Suprapubic skin (tissue), 4 donors: ENCODE measurements at regions not wholly inside any gene's neighbourhood (a gene's known extent, or its start where the extent isn't known, plus 50 kb on each side); places are given as distances from the start of the nearest gene placed in this dataset.

Source experiments
- DNase-seq, 2 donors: peaks; one replicate each; pipeline ENCODE4 v3.0.0-alpha.2; 2019; ENCODE audit warnings: low spot score in 2 of 2
- H3K27ac ChIP-seq: fragments of 200-600 bp; sonication (generic); one replicate; pipeline ENCODE4 v1.5.1; 2019
- H3K27me3 ChIP-seq: fragments of 200-600 bp; sonication (generic); one replicate; pipeline ENCODE4 v1.5.1; 2019
- H3K36me3 ChIP-seq: fragments of 200-600 bp; sonication (generic); one replicate; pipeline ENCODE4 v1.5.1; 2019
- H3K4me1 ChIP-seq: fragments of 200-600 bp; sonication (generic); one replicate; pipeline ENCODE4 v1.5.1; 2019
- H3K4me3 ChIP-seq: fragments of 200-600 bp; sonication (generic); one replicate; pipeline ENCODE4 v1.5.1; 2019; ENCODE audit warnings: mild to moderate bottlenecking
- H3K9me3 ChIP-seq: fragments of 200-600 bp; sonication (generic); one replicate; pipeline ENCODE4 v1.5.1; 2019
- EP300 ChIP-seq: sonication (generic); formaldehyde crosslinking; IDR thresholded peaks from one replicate; pipeline ENCODE4 v1.6.1; 2017; ENCODE audit warnings: antibody characterized with exemption
- POLR2A ChIP-seq, 2 donors: fragments of 450-650 bp; IDR thresholded peaks; one replicate each; pipeline ENCODE4 v1.6.1; 2017; ENCODE audit warnings: antibody characterized with exemption in 2 of 2, mild to moderate bottlenecking in 2 of 2, moderate library complexity in 2 of 2
- POLR2AphosphoS5 ChIP-seq, 3 donors: sonication (generic); formaldehyde crosslinking; IDR thresholded peaks; one replicate each; pipeline ENCODE4 v1.6.1; 2017; ENCODE audit warnings: antibody characterized with exemption in 3 of 3
- WGBS: methylation state at CpG from one replicate; pipeline ENCODE4 v1.1.5; 2018; 5-methylcytosine and 5-hydroxymethylcytosine counted together
- TF ChIP-seq, protein P1 (sequence below), 2 donors: fragments of 200-600 bp in 1 of 2; fragments of 450-650 bp in 1 of 2; sonication (generic) in 1 of 2; IDR thresholded peaks; one replicate each; pipeline ENCODE4 v1.5.1; 2016 to 2019; ENCODE audit warnings: antibody characterized with exemption in 2 of 2, mild to moderate bottlenecking in 1 of 2, moderate library complexity in 1 of 2

DNA sequence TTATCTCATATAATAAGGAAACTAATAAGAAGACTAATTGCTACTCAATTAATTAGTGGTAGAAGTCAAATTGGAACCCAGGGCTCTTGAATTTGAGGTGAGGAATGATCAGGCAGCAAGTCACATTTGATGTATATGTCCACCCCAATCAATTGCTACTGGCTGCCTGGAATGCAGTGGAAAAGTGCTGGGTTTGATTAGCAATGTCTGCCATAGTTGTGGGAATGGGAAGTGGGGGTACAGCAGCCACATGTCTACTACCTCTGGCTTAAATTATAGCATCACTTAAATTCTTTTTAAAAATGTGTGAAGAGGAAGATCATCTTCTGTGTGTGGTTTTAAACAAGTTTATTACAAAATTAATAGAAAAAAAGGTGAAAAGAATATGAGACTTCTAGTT is 50.8 kb upstream of the NAV2 start:
- no peak for DNase-seq
- Histone ChIP-seq H3K27ac (no peak overlapping the region), H3K36me3 (no peaks in the 10 kb centered on the region), H3K27me3 (no peaks in the 10 kb centered on the region), H3K9me3 (no peaks in the 10 kb centered on the region), H3K4me1 (peaks cover 8% of the 10 kb centered on the region), H3K4me3 (no peak overlapping the region)
- no peak for TF ChIP-seq EP300
- TF ChIP-seq, protein P1, sequence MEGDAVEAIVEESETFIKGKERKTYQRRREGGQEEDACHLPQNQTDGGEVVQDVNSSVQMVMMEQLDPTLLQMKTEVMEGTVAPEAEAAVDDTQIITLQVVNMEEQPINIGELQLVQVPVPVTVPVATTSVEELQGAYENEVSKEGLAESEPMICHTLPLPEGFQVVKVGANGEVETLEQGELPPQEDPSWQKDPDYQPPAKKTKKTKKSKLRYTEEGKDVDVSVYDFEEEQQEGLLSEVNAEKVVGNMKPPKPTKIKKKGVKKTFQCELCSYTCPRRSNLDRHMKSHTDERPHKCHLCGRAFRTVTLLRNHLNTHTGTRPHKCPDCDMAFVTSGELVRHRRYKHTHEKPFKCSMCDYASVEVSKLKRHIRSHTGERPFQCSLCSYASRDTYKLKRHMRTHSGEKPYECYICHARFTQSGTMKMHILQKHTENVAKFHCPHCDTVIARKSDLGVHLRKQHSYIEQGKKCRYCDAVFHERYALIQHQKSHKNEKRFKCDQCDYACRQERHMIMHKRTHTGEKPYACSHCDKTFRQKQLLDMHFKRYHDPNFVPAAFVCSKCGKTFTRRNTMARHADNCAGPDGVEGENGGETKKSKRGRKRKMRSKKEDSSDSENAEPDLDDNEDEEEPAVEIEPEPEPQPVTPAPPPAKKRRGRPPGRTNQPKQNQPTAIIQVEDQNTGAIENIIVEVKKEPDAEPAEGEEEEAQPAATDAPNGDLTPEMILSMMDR (IDR thresholded peaks at IDR 0.05): no peak
- no peak for TF ChIP-seq POLR2A (IDR thresholded peaks at IDR 0.05)
- no peak for TF ChIP-seq POLR2AphosphoS5 (IDR thresholded peaks at IDR 0.05)

DNA sequence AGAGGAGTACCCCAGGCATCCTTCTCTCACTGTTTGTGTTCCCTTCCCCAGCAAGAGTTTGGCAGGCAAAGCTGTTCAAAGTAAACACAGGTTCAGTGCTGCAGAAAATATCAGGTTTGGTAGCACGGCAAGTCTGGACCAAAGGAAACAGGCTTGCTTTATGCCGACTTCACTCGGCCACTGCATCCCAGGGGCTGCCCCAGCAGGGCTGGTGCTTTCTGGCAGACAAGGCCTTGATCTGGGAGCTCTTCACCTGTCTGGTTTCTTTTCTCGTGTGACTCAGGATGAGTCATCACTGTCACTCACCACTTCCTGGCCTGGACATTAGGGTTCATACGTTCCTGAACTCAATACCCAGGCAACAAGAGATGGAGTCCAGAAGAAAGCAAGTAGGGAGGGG is 52.6 kb upstream of the NAV2 start:
- H3K4me1 ChIP-seq: peaks cover 5% of the 10 kb centered on the region
- TF ChIP-seq EP300: no peak
- TF ChIP-seq, protein P1 (IDR thresholded peaks at IDR 0.05): no peak
- TF ChIP-seq POLR2A (IDR thresholded peaks at IDR 0.05): no peak
- no peak for TF ChIP-seq POLR2AphosphoS5 (IDR thresholded peaks at IDR 0.05)
- H3K27me3 ChIP-seq: no peaks in the 10 kb centered on the region
- H3K4me3 ChIP-seq: no peak overlapping the region
- no peak for DNase-seq
- no peaks in the 10 kb centered on the region for H3K9me3 ChIP-seq
- no peak overlapping the region for H3K27ac ChIP-seq
- 36% methylated on average over 5 of the region's 5 CpGs for WGBS
- H3K36me3 ChIP-seq: no peaks in the 10 kb centered on the region

DNA sequence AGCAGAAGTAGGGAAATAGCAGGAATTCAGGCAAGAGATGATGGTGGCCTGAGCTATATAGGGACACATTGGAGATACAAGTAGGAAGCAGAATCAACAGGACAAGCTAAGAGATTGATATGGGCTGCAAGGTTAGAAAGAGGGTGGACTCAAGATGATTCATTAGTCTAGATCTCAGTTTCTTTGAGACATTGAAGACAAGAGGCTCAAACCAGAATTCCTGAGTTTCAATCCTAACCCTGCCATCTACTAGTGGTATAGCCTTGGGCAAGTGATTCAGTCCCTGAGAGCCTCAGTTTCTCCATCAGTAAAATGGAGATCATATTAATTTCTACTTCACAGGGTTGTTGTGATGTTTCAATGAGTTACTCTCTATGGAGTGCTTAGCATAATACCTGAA is 53.1 kb upstream of the NAV2 start:
- no peak for TF ChIP-seq POLR2A (IDR thresholded peaks at IDR 0.05)
- no peak for TF ChIP-seq POLR2AphosphoS5 (IDR thresholded peaks at IDR 0.05)
- TF ChIP-seq, protein P1 (IDR thresholded peaks at IDR 0.05): no peak
- no peak for TF ChIP-seq EP300
- Histone ChIP-seq H3K27me3 (no peaks in the 10 kb centered on the region), H3K4me3 (no peak overlapping the region), H3K27ac (no peak overlapping the region), H3K4me1 (peaks cover 2% of the 10 kb centered on the region), H3K36me3 (no peaks in the 10 kb centered on the region), H3K9me3 (no peaks in the 10 kb centered on the region)
- DNase-seq: no peak

DNA sequence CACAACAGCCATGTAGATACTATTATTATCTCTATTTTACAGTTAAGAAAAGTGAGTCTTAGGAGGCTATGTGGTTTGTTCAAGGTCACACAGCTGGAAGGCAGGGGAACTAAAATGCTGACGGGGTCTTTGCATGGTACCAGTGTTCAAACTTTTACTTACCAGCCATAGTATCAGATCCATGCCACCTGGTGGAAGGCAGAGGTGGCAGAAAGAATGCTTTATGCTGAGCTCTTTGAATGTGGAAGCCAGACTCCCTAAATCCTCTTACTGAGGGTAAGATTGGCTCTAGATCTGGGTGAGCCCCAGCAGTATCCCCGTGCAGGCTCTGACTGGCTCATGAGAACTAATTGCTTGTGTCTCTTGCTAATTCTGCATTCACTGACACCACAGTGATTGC is 54.3 kb upstream of the NAV2 start:
- Histone ChIP-seq H3K27ac (no peak overlapping the region), H3K27me3 (no peaks in the 10 kb centered on the region), H3K9me3 (no peaks in the 10 kb centered on the region), H3K4me1 (peaks cover 2% of the 10 kb centered on the region), H3K4me3 (no peak overlapping the region), H3K36me3 (no peaks in the 10 kb centered on the region)
- WGBS: 40% methylated on average over 2 of the region's 2 CpGs
- no peak for TF ChIP-seq EP300
- DNase-seq: no peak

DNA sequence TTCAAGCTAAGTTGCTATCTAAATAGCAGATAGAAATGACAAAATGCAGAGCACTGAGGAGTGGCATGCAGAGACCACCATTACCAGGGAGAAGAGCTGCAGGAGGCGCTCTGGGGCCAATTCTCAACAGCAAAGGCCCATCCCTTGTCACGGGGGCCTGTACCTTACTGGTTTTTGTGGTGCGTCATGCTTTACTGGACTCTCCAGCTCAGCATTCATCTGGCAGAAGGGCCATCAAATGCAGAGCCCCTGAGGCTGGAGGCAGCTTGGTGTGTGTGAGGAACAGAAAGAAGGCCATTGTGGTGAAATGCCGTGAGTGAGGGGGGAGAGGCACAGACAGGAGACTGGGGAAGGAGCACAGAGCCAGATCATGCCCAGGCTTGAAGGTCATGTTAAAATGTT is 56.5 kb upstream of the NAV2 start:
- TF ChIP-seq POLR2AphosphoS5 (IDR thresholded peaks at IDR 0.05) (no peak), POLR2A (IDR thresholded peaks at IDR 0.05) (no peak), EP300 (no peak)
- TF ChIP-seq, protein P1 (IDR thresholded peaks at IDR 0.05): no peak
- no peak for DNase-seq
- no peaks in the 10 kb centered on the region for H3K27me3 ChIP-seq
- no peak overlapping the region for H3K4me3 ChIP-seq
- no peaks in the 10 kb centered on the region for H3K9me3 ChIP-seq
- no peaks in the 10 kb centered on the region for H3K36me3 ChIP-seq
- WGBS: 91% methylated on average over 4 of the region's 4 CpGs
- H3K27ac ChIP-seq: no peak overlapping the region
- peaks cover 2% of the 10 kb centered on the region for H3K4me1 ChIP-seq

DNA sequence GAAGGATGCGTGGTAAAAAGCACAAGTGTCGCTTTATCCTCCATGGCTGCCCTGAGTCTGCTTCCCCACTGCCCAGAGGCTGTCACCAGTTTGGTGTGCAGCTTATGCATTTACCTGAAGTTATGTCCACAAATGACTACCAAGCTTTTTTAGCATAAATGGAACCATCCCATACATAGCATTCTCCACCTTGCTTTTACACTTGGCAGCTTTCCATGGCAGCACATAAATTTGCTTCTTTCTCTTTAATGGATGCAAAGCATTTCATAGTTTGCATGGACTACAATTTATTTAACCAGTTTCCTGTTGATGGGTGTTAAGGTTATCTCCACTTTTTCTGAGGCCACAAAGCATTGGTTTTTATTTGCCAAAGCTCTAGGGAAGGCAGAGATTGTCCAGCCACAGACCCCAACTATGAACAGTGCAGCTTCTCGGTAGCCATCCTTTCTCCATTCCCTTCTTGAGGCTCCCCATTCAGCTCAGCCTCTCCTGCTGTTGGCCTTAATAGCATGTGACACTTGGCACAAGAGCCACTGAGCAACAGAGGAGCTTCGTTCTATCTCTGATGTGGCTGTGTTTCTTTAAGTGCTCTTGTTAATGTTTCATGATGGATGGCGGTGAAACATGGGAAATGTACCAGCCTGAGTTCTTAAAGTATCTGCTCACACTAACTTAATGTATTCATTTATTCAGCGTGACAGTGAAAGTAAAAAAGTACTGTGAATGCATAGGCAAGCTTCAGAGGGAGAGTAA is 59.8 kb upstream of the NAV2 start:
- no peak overlapping the region for H3K4me3 ChIP-seq
- H3K4me1 ChIP-seq: no peaks in the 10 kb centered on the region
- H3K36me3 ChIP-seq: no peaks in the 10 kb centered on the region
- 76% methylated on average over 6 of the region's 6 CpGs for WGBS
- no peak overlapping the region for H3K27ac ChIP-seq
- DNase-seq: no peak
- no peaks in the 10 kb centered on the region for H3K9me3 ChIP-seq
- no peak for TF ChIP-seq POLR2AphosphoS5 (IDR thresholded peaks at IDR 0.05)
- no peak for TF ChIP-seq POLR2A (IDR thresholded peaks at IDR 0.05)
- TF ChIP-seq, protein P1 (IDR thresholded peaks at IDR 0.05): no peak
- no peak for TF ChIP-seq EP300
- H3K27me3 ChIP-seq: no peaks in the 10 kb centered on the region
